ENCODE measurements at regions not wholly inside any gene's neighbourhood (a gene's known extent, or its start where the extent isn't known, plus 50 kb on each side); places are given as distances from the start of the nearest gene placed in this dataset.
"Not testable (repeated sequence)": the region's sequence is repeated elsewhere in the genome, so short reads cannot be mapped to it uniquely, and the experiment has no call there.

GRCh38 chr4:149870008-149870407, 54.4 kb upstream of the IQCM start:
- FAIRE-seq, result no peak

DNA sequence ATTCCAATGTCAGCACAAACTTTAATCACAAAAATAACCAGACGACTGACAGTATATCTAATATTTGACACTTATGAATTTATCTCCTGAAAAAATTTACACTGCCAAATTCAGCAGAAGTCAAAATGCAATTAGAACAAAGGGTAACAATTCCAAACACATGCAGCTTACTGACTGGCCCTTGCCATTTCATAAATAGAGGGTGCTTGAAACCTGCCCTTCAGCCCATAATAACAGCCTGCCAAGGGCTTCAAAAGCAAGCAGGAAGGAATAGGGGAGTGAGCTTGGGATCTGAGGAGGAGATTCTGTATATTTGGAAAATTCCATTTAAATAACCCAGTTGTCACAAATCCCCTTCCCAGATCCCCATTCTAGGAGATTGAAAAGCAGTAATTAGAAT, 66.1 kb upstream of the IQCM start:
- no peak for FAIRE-seq

DNA sequence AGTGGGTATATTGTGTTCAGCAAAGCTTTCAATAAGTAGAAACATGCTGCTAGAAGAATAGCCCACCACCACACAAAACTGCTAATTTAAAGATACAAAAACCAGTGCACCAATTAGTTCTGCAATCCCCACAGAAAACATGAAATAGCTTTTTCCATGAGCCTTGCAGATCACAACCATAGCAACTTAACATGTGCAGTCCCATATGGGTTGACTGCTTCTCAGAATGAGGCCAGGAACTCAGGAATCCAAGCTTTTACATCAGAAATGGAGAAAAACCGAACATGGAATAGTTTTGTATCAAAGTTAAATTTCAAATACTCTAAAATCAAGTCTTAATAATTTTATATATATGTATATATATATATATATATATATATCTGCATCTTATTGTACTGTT, 66.6 kb upstream of the IQCM start:
- FAIRE-seq, result no peak

DNA sequence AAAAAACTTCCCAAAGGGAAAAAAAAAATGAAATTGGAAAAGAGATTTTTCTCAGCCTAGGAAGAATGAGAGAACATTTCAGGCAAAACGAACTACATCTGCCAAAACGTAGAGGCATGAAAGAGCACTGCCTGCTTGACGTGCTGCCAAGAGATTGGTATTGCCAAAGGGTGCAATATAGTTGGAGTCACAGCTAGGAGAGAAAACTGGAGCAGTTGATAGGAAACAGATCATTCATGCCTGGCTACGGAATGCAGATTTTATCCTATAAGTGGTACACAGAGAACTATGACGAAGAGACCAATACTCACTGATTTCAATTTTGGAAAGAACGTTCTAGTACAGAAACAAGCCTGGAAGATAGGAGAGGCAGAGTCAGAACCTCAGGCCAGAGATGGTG, 68.4 kb upstream of the IQCM start:
- FAIRE-seq, result no peak

- FAIRE-seq, result no peak
Measured at GRCh38 chr4:149884529-149885181, 69.0 kb upstream of the IQCM start.

DNA sequence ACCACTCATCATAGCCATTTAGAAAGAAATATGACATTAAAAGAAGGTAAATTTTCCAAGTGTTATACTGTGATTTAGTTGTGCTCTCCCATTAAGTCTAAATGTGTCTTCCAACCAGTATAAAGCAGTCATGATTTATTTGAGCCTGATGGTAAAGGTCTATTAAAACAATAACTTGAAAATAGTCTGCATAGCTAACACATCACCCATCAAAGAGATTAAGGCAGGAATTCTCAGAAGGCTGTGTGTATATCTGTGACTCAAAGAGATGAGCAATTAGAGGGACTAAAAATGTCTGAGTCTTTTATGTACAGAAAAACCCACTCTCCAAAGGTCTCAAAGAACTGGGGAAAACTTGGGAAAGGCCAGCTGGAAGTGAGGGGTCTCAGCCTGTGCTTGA, 70.3 kb upstream of the IQCM start:
- no peak for FAIRE-seq

DNA sequence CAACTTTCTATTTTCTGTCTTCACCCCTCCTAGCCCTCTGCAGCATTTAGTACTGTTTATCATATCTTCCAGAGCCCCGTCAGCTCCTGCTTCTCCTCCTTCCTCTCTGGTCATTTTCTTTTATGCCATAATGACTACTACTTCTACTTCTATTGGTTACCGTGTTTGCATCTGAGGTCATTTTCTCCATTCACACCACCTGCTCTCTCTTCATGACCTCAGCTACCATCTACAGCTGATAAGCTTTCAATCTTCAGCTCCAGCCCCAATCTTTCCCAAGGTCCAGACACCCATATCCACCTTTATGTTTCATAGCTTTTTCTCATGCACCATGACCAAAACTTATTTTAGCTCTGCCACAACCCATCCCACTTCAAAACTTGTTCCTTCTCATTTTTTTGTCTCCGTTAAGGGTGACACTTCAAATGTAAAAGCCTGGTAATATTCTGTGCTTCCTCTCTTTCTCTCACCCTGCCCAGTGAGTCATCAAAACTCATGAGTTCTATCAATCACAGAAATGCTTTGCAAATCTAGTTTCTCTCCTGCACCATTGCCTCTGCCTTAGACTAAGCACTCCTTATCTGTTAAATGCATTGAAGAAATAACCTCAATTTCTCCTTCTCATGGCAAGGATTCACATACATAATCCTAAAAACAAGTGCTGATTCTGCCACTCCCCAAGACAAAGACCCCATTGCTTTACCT, 71.3 kb upstream of the IQCM start:
- no peak for FAIRE-seq

DNA sequence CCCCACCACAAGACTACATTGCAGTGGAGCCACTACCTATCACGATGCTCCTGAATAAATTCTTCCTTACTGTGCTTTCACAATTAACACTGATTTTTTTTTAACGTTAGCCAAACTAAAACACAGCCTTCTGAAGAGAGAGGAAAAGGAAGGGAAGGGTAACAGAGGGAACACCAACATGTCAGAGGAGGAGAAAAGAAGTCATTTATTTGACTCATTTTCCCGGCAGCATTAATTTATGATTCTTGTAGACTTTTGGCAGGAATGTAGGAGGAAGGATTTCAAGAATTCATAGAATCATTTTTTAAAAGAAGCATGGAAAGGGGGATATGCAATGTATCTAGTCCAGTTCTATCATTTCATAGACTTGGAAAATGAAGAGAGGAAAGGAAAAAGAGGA, 74.3 kb upstream of the IQCM start:
- FAIRE-seq, result no peak

DNA sequence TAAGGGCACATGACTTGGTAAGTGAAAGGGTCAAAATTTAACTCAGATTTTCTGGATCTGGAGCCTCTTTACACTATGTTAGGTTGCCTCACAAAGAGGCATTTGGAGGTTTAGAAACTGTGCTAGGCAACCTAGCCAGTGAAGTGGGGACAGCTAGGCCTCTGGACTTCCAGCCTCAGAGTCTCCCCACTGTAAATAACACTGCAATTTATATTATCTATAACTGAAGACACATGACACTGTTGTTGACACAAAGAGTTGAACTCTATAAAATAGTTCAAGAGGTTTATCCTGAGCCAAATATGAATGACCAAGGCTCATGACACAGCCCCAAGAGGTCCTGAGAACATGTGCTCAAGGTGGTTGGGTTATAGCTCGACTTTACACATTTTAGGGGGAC, 74.9 kb upstream of the IQCM start:
- no peak for FAIRE-seq

DNA sequence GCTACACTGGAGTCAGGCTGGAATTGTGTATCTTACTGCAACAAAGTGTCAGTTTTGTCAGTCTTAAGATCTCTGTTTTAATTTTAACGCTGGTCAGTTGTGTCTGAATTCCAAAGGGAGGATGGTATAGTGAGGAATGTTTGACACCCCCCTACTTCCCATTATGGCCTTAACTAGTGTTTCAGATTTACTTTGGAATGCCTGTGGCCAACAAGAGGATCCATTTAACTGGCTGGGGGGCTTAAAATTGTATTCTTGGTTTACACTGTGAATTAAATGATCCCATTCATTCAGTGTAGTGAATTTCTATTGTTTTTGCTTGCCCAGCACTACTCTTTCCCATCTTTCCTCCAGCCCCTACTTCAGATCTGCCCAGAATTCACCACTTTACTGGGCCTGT, 75.8 kb upstream of the IQCM start:
- no peak for FAIRE-seq

DNA sequence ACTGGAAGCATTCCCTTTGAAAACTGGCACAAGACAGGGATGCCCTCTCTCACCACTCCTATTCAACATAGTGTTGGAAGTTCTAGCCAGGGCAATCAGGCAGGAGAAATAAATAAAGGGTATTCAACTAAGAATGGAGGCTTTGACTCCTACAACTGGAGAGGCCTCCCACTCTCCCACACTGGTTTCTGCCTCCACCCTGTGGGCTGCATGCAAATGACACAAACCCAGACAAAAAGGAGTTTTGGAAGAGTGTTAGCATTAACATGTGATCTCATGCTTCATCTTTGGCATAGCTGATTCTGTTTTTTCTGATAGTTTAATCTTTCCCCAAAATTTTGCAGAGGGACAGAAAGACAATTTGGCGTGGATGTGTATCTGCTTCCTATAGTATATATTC, 80.8 kb upstream of the IQCM start:
- FAIRE-seq, result no peak

- FAIRE-seq, result no peak
Measured at GRCh38 chr4:149897783-149898182, 82.1 kb upstream of the IQCM start.

GRCh38 chr4:149901128-149901527, 85.5 kb upstream of the IQCM start:
- FAIRE-seq, result no peak

DNA sequence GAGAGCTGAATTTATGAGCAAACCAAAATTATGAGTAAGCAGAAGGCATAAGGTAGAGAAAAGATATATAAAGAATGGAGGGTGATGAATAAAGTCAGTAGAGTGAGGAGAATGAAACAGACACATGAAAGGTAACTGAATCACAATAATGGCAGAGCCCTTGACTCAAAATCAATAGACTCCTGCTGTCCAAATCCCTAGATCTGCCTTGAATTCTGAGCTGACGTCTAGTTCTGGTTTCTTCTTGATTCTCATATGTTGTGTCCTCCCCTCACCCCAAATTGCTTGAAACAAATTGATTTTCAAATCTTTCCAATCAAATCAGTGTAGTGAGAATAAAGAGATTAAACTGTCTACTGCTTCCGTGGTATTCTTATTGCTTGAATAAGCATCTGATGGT, 86.6 kb upstream of the IQCM start:
- FAIRE-seq, result no peak

DNA sequence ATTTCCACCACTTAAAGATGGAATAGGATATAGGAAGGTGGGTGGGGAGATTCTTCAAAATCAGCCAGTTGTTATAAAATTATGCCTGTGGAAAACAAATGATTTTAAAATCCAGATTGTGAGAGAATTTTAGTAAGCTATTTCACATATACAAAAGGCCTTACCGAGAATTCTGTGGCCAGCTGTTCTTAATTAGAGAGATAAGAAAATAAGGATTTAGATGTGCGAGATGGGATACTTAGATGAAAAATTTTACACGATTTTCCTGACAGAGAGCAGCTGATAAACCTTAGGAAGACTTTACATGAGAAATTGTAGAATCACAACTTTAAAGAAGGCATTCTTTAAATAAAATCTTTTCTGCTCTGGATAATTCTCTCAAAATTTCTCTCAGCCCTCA, 94.5 kb upstream of the IQCM start:
- no peak for FAIRE-seq

DNA sequence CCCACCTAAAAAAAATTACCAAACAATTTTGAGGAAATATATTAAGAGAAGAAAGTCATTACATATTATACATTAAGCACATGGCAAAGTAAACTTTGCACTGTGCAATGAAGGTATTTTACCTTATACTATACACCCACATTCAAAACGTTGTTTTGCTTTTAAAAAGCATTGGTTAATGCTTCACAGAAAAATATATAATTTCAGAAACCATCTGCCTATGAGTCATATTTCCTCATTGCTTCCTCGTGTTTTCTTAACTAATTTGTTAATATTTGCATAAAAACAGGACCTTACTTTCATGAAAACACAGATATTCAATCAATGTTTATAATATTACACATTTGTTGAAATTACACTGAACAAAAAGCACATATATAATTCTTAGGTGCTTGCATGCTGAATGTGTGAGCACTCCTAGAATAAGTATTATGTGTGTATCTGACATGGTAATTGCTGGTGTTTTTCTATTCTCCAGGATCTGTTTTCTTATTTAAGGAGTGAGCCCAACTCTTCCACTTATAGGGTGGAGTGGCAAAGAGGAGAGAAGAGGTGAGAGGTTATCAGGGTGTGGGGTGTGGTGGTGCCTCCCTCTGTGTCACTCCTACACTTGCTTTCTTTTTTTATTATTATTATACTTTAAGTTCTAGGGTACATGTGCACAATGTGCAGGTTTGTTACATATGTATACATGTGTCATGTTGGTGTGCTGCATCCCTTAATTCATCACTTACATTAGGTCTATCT, 95.1 kb upstream of the IQCM start:
- FAIRE-seq, result no peak

DNA sequence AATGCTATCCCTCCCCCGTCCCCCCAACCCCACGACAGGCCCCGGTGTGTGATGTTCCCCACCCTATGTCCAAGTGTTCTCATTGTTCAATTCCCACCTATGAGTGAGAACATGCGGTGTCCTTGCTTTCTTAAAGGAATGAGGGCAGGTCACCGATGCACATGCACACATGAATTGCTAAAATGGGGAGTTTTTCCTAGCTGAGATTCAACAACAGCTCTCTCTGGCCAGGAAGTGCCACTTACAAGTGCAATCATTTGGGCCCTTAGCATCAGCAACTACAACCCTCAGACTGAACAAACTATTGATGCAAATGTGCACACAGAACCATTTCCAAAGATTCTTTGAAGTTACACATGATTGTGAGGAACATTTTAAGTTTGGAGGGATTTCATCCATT, 95.7 kb upstream of the IQCM start:
- no peak for FAIRE-seq

- FAIRE-seq, result no peak
Measured at GRCh38 chr4:149912000-149912399, 96.4 kb upstream of the IQCM start.

DNA sequence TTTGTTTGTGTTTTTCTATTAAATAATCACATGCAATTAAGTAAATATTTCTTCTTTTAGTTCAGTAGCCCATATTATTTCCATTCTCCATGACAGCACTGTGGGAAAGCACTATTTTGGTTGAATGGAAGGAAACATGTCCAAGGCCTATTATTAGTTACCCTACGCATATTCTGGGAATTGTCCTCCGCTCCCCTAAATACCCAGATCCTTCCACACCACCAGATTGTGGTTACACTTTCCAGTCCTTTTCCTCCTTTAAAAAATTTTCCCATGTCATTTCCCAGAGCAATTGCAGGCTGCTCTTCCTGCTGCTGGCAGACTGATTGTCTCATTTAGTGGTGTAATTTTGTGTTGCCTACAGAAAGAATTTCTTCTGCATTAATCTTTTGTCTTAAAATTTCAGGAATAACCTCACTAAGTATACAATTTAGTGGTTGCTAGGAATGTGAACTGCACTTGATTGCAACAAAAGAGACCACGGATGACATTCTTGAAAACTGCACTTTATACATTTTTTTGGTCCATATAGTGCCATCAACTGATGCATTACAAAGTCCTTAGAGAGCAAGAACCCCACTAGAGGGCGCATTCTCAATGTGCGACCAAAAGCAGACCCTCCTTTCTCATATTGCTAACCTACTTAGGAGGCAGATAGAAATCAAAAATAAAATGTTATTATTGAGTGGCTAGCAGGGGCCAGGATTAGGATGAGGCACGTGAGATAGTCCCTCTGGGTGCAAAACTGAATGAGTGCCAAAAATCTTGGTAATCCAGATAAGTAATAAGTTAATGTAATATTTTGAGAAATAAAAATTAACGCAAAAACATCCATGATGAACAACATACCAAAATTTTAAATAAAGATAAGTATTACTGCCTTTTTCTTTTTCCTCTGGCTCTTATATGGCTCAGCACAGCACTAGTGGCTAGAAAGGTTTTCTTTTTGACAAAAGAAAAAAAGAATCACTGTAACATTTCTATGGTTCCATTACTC, 98.8 kb upstream of the IQCM start:
- FAIRE-seq, result no peak

DNA sequence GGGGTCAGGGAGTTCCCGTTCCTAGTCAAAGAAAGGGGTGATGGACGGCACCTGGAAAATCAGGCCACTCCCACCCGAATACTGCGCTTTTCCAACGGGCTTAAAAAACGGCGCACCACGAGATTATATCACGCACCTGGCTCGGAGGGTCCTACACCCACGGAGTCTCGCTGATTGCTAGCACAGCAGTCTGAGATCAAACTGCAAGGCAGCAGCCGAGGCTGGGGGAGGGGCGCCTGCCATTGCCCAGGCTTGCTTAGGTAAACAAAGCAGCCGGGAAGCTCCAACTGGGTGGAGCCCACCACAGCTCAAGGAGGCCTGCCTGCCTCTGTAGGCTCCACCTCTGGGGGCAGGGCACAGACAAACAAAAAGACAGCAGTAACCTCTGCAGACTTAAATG, 100.1 kb upstream of the IQCM start:
- not testable (repeated sequence) for FAIRE-seq

DNA sequence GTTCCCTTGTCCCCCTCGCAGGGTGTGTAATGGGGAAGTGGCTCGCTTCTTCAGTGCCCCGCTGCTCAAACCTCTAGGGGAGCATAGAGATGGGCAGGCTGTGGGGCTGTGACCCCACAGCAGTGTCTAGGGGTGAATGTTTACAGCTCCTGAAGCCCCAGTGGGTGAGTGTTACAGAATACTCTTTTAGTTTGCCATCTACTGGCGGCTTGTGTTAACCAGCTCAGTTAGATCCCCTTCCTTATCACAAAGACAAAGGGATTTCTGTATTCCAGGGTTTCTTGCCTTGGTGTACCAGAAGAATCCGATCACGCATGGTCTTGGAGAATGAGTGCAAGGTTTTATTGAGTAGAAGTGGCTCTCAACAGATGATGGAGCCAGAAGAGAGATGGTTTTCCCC, 108.1 kb upstream of the IQCM start:
- FAIRE-seq, result no peak

DNA sequence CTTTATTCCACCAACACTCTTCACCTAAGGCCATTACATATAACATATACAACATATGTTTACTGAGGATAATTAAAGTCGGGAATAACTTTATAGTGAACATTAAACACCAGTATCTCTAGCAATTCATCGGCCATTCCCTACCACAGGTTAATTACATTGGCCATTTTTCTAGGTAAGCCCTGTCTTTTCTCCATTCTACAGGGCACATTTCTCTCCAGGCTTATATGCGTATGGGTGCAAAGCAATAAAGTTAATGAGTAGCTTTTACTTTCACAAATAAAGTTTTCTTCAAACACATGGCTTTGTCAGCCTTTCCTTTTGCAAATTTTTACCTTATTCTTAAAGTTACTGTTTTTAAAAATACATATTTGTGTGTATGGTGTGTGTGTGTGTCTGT, 111.9 kb upstream of the IQCM start:
- FAIRE-seq, result no peak

DNA sequence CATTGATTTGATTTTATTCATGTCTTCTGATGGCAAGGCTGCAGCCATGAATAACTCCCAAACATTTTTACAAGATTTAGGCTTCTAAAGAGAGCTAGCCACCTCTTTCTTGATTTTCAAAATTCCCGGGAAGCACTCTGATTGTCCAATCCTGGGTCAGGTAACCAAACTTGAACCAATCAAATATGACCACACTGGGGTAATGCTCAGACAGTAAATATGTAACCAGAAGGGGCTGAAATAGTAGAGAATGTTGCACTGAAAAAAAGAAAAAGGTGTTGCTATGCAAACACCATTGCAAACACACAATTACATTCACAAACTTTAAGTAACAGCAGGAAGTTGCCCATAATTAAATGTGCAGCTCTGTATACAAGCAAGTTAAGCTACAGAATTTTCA, 112.9 kb upstream of the IQCM start:
- no peak for FAIRE-seq
